HepG2 (cell line): ENCODE measurements at regions not wholly inside any gene's neighbourhood (a gene's known extent, or its start where the extent isn't known, plus 50 kb on each side); places are given as distances from the start of the nearest gene placed in this dataset.

Experiments used
- ATAC-seq: fragments of 200-7000 bp; cut with Tn5 transposase; 3 replicates; pipeline ENCODE4 v1.9.1; 2020; ENCODE audit warnings: mild to moderate bottlenecking, moderate library complexity
- BruUV-seq: library from RNA; stranded (reverse); fragments of 400-500 nt; replicated peaks from 2 replicates; lab custom pipeline; 2021; lab: Mats Ljungman, UMichigan
- CTCF ChIA-PET: fragments of 300-600 bp; formaldehyde crosslinking; extraction: SDS; loops from one replicate; lab custom pipeline; 2021; ENCODE audit warnings: low total read pairs, inconsistent platforms, low intra/inter-chr PET ratio; lab: Yijun Ruan, JAX
- POLR2A ChIA-PET: fragments of 350-600 bp; sonication (Branson Sonifier 250); formaldehyde crosslinking; loops from one replicate; lab custom pipeline; 2020; ENCODE audit warnings: antibody characterized with exemption, inconsistent platforms; lab: Yijun Ruan, JAX
- DNase-seq: peaks from one replicate; pipeline ENCODE4 v3.0.0-alpha.2; 2015; ENCODE audit warnings: low spot score
- FAIRE-seq: peaks from 3 replicates; lab custom pipeline; 2011; peaks lifted over from hg19 to GRCh38; lab: Jason Lieb, UNC
- H2AFZ ChIP-seq: one replicate; pipeline ENCODE4 v1.6.1; 2011; ENCODE audit warnings: low read length, inconsistent platforms
- H3K27ac ChIP-seq: fragments of 300-600 bp; 3 replicates; pipeline ENCODE4 v1.8.0; 2011; ENCODE audit warnings: mixed run types, mild to moderate bottlenecking, mixed read lengths, low read length, inconsistent platforms; ENCODE audit not compliant: insufficient read depth; ENCODE audit errors: extremely low read length
- H3K27me3 ChIP-seq, 2 experiments: fragments of 200-600 bp in 1 of 2; 2 replicates in 1 of 2; 3 replicates in 1 of 2; pipeline versions ENCODE4 v1.6.0 to v1.8.0; 2011; ENCODE audit warnings: low read length in 2 of 2, mild to moderate bottlenecking in 2 of 2, moderate library complexity in 2 of 2, inconsistent platforms in 1 of 2; ENCODE audit not compliant: insufficient read depth in 2 of 2, control insufficient read depth in 1 of 2
- H3K36me3 ChIP-seq, 2 experiments: fragments of 200-600 bp in 1 of 2; replicated peaks in 1 of 2; 2 replicates in 1 of 2; 3 replicates in 1 of 2; pipeline versions ENCODE4 v1.5.1 to v1.8.0; 2011; ENCODE audit warnings: low read length in 2 of 2, inconsistent platforms in 1 of 2; ENCODE audit not compliant: insufficient read depth in 2 of 2, control insufficient read depth in 1 of 2
- H3K4me1 ChIP-seq: 2 replicates; pipeline ENCODE4 v1.5.1; 2012; ENCODE audit warnings: low read length, inconsistent platforms; ENCODE audit not compliant: insufficient read depth
- H3K4me2 ChIP-seq: 2 replicates; pipeline ENCODE4 v1.6.0; 2011; ENCODE audit warnings: low read depth, low read length, inconsistent platforms
- H3K4me3 ChIP-seq, 3 experiments: fragments of 200-600 bp in 1 of 3; sonication (generic), shearing (Covaris generic) in 1 of 3; replicated peaks in 1 of 3; 2 replicates each; pipeline ENCODE4 v1.5.1; 2011 to 2016; ENCODE audit warnings: low read length in 3 of 3, inconsistent platforms in 2 of 3, low read depth in 2 of 3, mild to moderate bottlenecking in 2 of 3, control low read depth in 1 of 3, mixed read lengths in 1 of 3; ENCODE audit not compliant: insufficient read depth in 1 of 3
- H3K79me2 ChIP-seq: one replicate; pipeline ENCODE4 v1.6.1; 2011; ENCODE audit warnings: low read length, inconsistent platforms; ENCODE audit not compliant: insufficient read depth
- H3K9ac ChIP-seq: 2 replicates; pipeline ENCODE4 v1.6.0; 2011; ENCODE audit warnings: mild to moderate bottlenecking, low read depth, low read length, inconsistent platforms; ENCODE audit not compliant: insufficient read depth
- H3K9me3 ChIP-seq: 2 replicates; pipeline ENCODE4 v1.5.1; 2012; ENCODE audit warnings: mild to moderate bottlenecking, low read length
- H4K20me1 ChIP-seq: 2 replicates; pipeline ENCODE4 v1.6.0; 2011; ENCODE audit warnings: inconsistent platforms, mild to moderate bottlenecking, low read length, moderate library complexity; ENCODE audit not compliant: insufficient read depth
- CAMTA2 ChIP-seq: sonication (generic); formaldehyde crosslinking; IDR thresholded peaks from 2 replicates; pipeline ENCODE4 v1.4.0; 2020; ENCODE audit warnings: mild to moderate bottlenecking, missing genetic modification reagents, borderline replicate concordance
- CEBPB ChIP-seq: IDR thresholded peaks from 2 replicates; pipeline ENCODE4 v1.6.1; 2011; ENCODE audit warnings: low read depth, low read length, improper control_type of control experiment, borderline replicate concordance
- ESRRA ChIP-seq: sonication (generic); formaldehyde crosslinking; IDR thresholded peaks from 2 replicates; pipeline ENCODE4 v1.5.1; 2020; ENCODE audit warnings: mild to moderate bottlenecking, low read depth, missing genetic modification reagents
- MTA3 ChIP-seq: sonication (generic); formaldehyde crosslinking; IDR thresholded peaks from 2 replicates; pipeline ENCODE4 v1.4.0; 2020; ENCODE audit warnings: missing genetic modification reagents
- PHB2 ChIP-seq: fragments of 450-650 bp; IDR thresholded peaks from 2 replicates; pipeline ENCODE4 v1.6.1; 2018; ENCODE audit not compliant: partially characterized antibody
- ZNF124 ChIP-seq: sonication (generic); formaldehyde crosslinking; IDR thresholded peaks from 2 replicates; pipeline ENCODE4 v1.4.0; 2020; ENCODE audit warnings: missing genetic modification reagents
- ZNF225 ChIP-seq: sonication (generic); formaldehyde crosslinking; IDR thresholded peaks from 2 replicates; pipeline ENCODE4 v1.4.0; 2020; ENCODE audit warnings: mild to moderate bottlenecking, missing genetic modification reagents
- ZNF550 ChIP-seq: sonication (generic); formaldehyde crosslinking; IDR thresholded peaks from 2 replicates; pipeline ENCODE4 v1.4.0; 2020; ENCODE audit warnings: mild to moderate bottlenecking, missing genetic modification reagents, borderline replicate concordance
- WGBS: methylation state at CpG from one replicate; pipeline ENCODE4 v1.1.6; 2017; ENCODE audit warnings: low lambda C conversion rate; 5-methylcytosine and 5-hydroxymethylcytosine counted together
- in situ Hi-C: cut with HindIII; loops from 2 replicates; pipeline ENCODE4 v1.10.0; 2017; ENCODE audit warnings: low pct_unique_long_range_greater_than_20kb; ENCODE audit not compliant: extremely low pct_ligation_motif_present
- intact Hi-C: fragments of 100-400 bp; cut with micrococcal nuclease; formaldehyde crosslinking; loops from one replicate; pipeline ENCODE4 v1.10.0; 2022; ENCODE audit not compliant: unreplicated experiment
- TF ChIP-seq, protein P1 (sequence below): sonication (generic); formaldehyde crosslinking; IDR thresholded peaks from 2 replicates; pipeline ENCODE4 v1.5.1; 2020; ENCODE audit warnings: mild to moderate bottlenecking, missing genetic modification reagents, borderline replicate concordance
- TF ChIP-seq, protein P2 (sequence below): IDR thresholded peaks from 2 replicates; pipeline ENCODE4 v1.6.1; 2018; ENCODE audit warnings: missing genetic modification reagents

DNA sequence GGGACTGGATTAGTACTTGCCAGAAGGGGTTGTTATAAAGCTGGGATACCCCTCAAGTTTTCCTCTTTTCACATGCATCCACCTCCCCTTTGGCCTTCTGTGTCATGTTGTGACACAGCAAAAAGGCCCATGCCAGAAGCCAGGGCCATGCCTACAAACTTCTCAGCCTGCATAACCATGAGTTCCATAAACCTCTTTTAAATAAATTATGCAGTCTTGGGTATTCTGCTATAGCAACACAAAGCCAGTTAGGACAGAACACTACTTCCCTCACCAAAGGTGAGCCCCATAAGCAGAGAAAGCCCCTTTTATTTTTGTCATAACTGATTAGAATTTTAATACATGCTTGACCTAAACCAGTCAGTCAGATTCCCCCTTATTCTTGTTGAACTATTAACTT, 801.3 kb downstream of the DNAH5 start (continued):
- TF ChIP-seq MTA3 (CRISPR knock-in tag) = no peak
- no peak for TF ChIP-seq ESRRA
- no peak for TF ChIP-seq ZNF225 (CRISPR knock-in tag)
- TF ChIP-seq, protein P1, sequence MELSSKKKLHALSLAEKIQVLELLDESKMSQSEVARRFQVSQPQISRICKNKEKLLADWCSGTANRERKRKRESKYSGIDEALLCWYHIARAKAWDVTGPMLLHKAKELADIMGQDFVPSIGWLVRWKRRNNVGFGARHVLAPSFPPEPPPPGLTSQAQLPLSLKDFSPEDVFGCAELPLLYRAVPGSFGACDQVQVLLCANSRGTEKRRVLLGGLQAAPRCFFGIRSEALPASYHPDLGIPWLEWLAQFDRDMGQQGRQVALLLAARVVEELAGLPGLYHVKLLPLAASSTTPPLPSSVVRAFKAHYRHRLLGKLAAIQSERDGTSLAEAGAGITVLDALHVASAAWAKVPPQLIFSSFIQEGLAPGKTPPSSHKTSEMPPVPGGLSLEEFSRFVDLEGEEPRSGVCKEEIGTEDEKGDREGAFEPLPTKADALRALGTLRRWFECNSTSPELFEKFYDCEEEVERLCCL (CRISPR knock-in tag) = no peak

DNA sequence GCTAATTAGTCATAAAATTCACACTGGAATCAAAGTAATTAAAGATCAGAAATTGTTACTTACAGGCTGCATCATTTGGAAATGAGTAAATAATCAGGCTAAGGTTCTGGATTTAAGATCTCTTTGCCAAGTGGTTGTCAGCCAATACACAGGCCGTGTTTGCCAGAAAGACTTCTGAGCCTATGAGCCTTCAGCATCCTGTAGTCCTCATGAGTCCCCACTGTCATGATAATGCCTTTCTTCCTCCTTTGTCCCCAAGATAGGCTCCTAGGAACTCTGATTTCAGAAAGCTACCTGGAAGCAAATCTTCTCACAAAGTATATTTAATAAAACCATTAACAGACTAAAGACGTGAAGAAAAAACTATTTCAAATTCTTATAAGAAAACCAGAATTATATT, 810.5 kb downstream of the DNAH5 start:
- H3K4me1 ChIP-seq = no peaks in the 10 kb centered on the region
- no peak for FAIRE-seq
- H3K9me3 ChIP-seq = peaks cover 52% of the 10 kb centered on the region
- no peak overlapping the region for H3K9ac ChIP-seq
- no TSS peak for BruUV-seq
- no peak for ATAC-seq
- POLR2A ChIA-PET = no interaction called here
- intact Hi-C loops = no loop called here
- TF ChIP-seq, protein P2, sequence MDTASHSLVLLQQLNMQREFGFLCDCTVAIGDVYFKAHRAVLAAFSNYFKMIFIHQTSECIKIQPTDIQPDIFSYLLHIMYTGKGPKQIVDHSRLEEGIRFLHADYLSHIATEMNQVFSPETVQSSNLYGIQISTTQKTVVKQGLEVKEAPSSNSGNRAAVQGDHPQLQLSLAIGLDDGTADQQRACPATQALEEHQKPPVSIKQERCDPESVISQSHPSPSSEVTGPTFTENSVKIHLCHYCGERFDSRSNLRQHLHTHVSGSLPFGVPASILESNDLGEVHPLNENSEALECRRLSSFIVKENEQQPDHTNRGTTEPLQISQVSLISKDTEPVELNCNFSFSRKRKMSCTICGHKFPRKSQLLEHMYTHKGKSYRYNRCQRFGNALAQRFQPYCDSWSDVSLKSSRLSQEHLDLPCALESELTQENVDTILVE = no peak
- TF ChIP-seq ZNF550 = no peak
- TF ChIP-seq PHB2 = no peak
- no peak for TF ChIP-seq CEBPB
- TF ChIP-seq CAMTA2 = no peak
- no peak for TF ChIP-seq ZNF124 (CRISPR knock-in tag)
- H2AFZ ChIP-seq = no peak overlapping the region
- CTCF ChIA-PET = no interaction called here
- in situ Hi-C loops = no loop called here
- H3K36me3 ChIP-seq = no peaks in the 10 kb centered on the region
- no peak overlapping the region for H3K27ac ChIP-seq
- no peak overlapping the region for H3K4me3 ChIP-seq
- 4% methylated on average over 2 of the region's 2 CpGs for WGBS
- no peak for DNase-seq
- no peaks in the 10 kb centered on the region for H4K20me1 ChIP-seq
- no peaks in the 10 kb centered on the region for H3K27me3 ChIP-seq
- no peaks in the 10 kb centered on the region for H3K79me2 ChIP-seq
- no peak overlapping the region for H3K4me2 ChIP-seq
